ENCODE measurements at regions not wholly inside any gene's neighbourhood (a gene's known extent, or its start where the extent isn't known, plus 50 kb on each side); places are given as distances from the start of the nearest gene placed in this dataset.

DNA sequence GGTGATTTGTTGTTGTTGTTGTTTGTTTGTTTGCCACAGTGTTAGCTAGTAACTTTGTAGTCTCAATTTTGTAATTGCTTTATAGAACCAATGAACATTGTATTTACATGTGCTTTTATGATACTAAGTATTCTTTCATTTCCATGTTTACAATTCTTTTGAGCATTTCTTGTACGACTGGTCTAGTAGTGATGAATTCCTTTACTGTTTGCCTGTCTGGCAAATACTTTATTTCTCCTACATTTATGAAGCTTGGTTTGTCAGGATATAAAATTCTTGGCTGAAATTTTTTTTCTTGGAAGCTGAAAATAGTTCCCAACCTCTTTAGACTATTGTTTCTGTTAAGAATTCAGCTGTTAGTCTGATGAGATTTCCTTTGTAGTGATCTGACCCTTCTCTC lies 55.6 kb upstream of the SNCAIP start:
- TF ChIP-seq POLR2AphosphoS5 (IDR thresholded peaks at IDR 0.05; ENCODE audit: low read depth, low read length) (no peak), TAF1 (IDR thresholded peaks at IDR 0.05; ENCODE audit: low read depth, low read length) (no peak), POU2F2 (IDR thresholded peaks at IDR 0.05; ENCODE audit: low read depth, low read length) (no peak), POLR2A (IDR thresholded peaks at IDR 0.05; ENCODE audit: low read depth, low read length) (no peak)
